ENCODE measurements at regions not wholly inside any gene's neighbourhood (a gene's known extent, or its start where the extent isn't known, plus 50 kb on each side); places are given as distances from the start of the nearest gene placed in this dataset.

GRCh38 chr9:26561928-26562327, 330.7 kb downstream of the CAAP1 start:
- no peak overlapping the region for H3K4me3 ChIP-seq (ENCODE audit: low read depth, low read length)
- TF ChIP-seq CTCF (IDR thresholded peaks at IDR 0.05; ENCODE audit: borderline replicate concordance, insufficient read depth, low read depth, low read length) = no peak

GRCh38 chr9:26559506-26559905, 333.1 kb downstream of the CAAP1 start:
- H3K4me3 ChIP-seq (ENCODE audit: low read depth, low read length) = no peak overlapping the region
- TF ChIP-seq CTCF (IDR thresholded peaks at IDR 0.05; ENCODE audit: borderline replicate concordance, insufficient read depth, low read depth, low read length) = no peak

- no peak for TF ChIP-seq CTCF (IDR thresholded peaks at IDR 0.05; ENCODE audit: borderline replicate concordance, insufficient read depth, low read depth, low read length)
- no peak overlapping the region for H3K4me3 ChIP-seq (ENCODE audit: low read depth, low read length)
Measured at GRCh38 chr9:26551971-26552370, 340.6 kb downstream of the CAAP1 start.

- TF ChIP-seq CTCF (IDR thresholded peaks at IDR 0.05; ENCODE audit: borderline replicate concordance, insufficient read depth, low read depth, low read length) = no peak
- H3K4me3 ChIP-seq (ENCODE audit: low read depth, low read length) = no peak overlapping the region
Measured at GRCh38 chr9:26551451-26551850, 341.2 kb downstream of the CAAP1 start.

GRCh38 chr9:26548781-26549290, 343.8 kb downstream of the CAAP1 start:
- H3K4me3 ChIP-seq (ENCODE audit: low read depth, low read length) = no peak overlapping the region
- no peak for TF ChIP-seq CTCF (IDR thresholded peaks at IDR 0.05; ENCODE audit: borderline replicate concordance, insufficient read depth, low read depth, low read length)

GRCh38 chr9:26539867-26540493, 352.6 kb downstream of the CAAP1 start:
- no peak overlapping the region for H3K4me3 ChIP-seq (ENCODE audit: low read depth, low read length)
- no peak for TF ChIP-seq CTCF (IDR thresholded peaks at IDR 0.05; ENCODE audit: borderline replicate concordance, insufficient read depth, low read depth, low read length)

- no peak overlapping the region for H3K4me3 ChIP-seq (ENCODE audit: low read depth, low read length)
- no peak for TF ChIP-seq CTCF (IDR thresholded peaks at IDR 0.05; ENCODE audit: borderline replicate concordance, insufficient read depth, low read depth, low read length)
Measured at GRCh38 chr9:26537211-26537610, 355.4 kb downstream of the CAAP1 start.

Measured in GM12875 (cell line).